ENCODE measurements at regions not wholly inside any gene's neighbourhood (a gene's known extent, or its start where the extent isn't known, plus 50 kb on each side); places are given as distances from the start of the nearest gene placed in this dataset.
"Not testable (repeated sequence)": the region's sequence is repeated elsewhere in the genome, so short reads cannot be mapped to it uniquely, and the experiment has no call there.

DNA sequence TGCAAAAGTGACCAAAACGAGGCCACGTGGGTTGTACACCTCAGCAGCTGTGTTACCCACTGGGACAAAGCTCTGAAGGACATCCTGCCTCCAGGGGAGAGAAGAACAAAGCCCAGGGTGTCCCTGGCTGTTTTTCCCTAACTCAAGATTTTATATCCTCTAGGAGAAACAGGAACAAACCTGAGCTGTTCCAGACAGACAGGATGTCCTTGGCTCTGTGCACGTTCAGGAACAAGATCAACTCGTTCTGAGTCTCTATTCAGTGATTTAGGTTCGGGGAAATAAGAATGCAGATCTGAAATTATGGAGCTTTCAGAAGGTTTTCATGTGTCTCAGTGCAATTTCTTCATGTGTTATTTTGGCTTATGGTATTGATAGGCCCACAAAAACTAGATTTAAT lies 465.3 kb downstream of the TMEM121 start:
- TF ChIP-seq, protein P1, sequence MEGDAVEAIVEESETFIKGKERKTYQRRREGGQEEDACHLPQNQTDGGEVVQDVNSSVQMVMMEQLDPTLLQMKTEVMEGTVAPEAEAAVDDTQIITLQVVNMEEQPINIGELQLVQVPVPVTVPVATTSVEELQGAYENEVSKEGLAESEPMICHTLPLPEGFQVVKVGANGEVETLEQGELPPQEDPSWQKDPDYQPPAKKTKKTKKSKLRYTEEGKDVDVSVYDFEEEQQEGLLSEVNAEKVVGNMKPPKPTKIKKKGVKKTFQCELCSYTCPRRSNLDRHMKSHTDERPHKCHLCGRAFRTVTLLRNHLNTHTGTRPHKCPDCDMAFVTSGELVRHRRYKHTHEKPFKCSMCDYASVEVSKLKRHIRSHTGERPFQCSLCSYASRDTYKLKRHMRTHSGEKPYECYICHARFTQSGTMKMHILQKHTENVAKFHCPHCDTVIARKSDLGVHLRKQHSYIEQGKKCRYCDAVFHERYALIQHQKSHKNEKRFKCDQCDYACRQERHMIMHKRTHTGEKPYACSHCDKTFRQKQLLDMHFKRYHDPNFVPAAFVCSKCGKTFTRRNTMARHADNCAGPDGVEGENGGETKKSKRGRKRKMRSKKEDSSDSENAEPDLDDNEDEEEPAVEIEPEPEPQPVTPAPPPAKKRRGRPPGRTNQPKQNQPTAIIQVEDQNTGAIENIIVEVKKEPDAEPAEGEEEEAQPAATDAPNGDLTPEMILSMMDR (IDR thresholded peaks at IDR 0.05) = not testable (repeated sequence)
- not testable (repeated sequence) for TF ChIP-seq POLR2A (IDR thresholded peaks at IDR 0.05)
